ENCODE measurements at regions not wholly inside any gene's neighbourhood (a gene's known extent, or its start where the extent isn't known, plus 50 kb on each side); places are given as distances from the start of the nearest gene placed in this dataset.

DNA sequence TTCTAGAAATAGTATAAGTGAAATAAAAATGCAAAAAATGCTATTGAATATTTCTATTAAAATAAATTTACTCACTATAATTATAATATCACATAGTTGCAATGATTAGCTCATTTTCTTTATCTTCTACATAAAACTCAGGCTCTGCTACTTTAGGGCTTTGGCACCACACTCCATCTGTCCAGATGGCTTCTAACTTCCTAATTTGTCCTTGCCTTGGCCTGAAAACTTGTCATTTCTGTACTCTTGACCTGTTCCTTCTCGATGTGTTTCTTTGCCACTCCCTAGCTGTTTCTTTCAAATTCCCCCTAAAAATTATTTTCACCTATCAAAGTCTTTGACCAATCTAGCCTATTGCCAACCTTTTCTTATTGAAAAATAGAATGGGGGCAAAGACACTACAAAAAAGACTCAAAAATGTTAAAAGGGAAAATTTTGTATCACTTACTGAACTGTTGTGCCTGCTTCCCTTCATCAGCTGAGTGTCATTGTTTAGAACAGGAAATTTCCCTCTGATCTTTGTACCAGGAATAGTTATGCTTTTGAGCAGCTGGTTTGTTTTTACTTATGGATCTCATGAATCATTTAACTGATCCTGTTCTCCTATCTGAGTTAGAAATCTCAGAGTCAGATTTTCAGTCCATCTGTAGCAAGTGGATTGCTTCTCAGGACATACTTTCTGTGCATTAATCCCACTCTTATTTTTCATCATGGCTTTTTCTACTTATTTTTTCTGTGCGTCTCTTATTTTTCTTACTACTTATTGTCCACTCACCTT, 279.2 kb upstream of the CNR1 start:
- TF ChIP-seq EZH2 (IDR thresholded peaks at IDR 0.05; ENCODE audit: low read length, missing control alignments), result no peak
- TF ChIP-seq, protein P1, sequence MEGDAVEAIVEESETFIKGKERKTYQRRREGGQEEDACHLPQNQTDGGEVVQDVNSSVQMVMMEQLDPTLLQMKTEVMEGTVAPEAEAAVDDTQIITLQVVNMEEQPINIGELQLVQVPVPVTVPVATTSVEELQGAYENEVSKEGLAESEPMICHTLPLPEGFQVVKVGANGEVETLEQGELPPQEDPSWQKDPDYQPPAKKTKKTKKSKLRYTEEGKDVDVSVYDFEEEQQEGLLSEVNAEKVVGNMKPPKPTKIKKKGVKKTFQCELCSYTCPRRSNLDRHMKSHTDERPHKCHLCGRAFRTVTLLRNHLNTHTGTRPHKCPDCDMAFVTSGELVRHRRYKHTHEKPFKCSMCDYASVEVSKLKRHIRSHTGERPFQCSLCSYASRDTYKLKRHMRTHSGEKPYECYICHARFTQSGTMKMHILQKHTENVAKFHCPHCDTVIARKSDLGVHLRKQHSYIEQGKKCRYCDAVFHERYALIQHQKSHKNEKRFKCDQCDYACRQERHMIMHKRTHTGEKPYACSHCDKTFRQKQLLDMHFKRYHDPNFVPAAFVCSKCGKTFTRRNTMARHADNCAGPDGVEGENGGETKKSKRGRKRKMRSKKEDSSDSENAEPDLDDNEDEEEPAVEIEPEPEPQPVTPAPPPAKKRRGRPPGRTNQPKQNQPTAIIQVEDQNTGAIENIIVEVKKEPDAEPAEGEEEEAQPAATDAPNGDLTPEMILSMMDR (conservative IDR thresholded peaks at IDR 0.05 in 1 of 2, IDR thresholded peaks at IDR 0.05 in 1 of 2; ENCODE audit: low read depth in 1 of 2, low read length in 2 of 2), result no peak

All from fibroblast of lung (primary cell).